Activated naive CD8-positive, alpha-beta T cell treated with anti-CD3 and anti-CD28 coated beads, Interleukin-2, amount 10 ng/mL, durations not matched to agents 7 days and 5 days (primary cell): ENCODE measurements at regions not wholly inside any gene's neighbourhood (a gene's known extent, or its start where the extent isn't known, plus 50 kb on each side); places are given as distances from the start of the nearest gene placed in this dataset.

Source experiments
- ATAC-seq: fragments of 150-1000 bp; cut with Tn5 transposase; one replicate; pipeline ENCODE4 v1.10.0; 2021; ENCODE audit warnings: low read depth, moderate library complexity
- POLR2A ChIA-PET: fragments of 350-600 bp; sonication (Branson Sonifier 250); formaldehyde crosslinking; loops from one replicate; lab custom pipeline; 2021; ENCODE audit warnings: antibody characterized with exemption; lab: Charles Lee
- DNase-seq: peaks from one replicate; pipeline ENCODE4 v3.0.0; 2021
- H3K27ac Mint-ChIP-seq: one replicate; pipeline ENCODE4 v1.8.0; 2022; ENCODE audit warnings: mild to moderate bottlenecking, mixed read lengths
- H3K27me3 Mint-ChIP-seq: one replicate; pipeline ENCODE4 v1.8.0; 2022; ENCODE audit warnings: mild to moderate bottlenecking, moderate library complexity, mixed read lengths
- H3K36me3 Mint-ChIP-seq: one replicate; pipeline ENCODE4 v1.8.0; 2021; ENCODE audit warnings: mild to moderate bottlenecking, mixed read lengths
- H3K4me1 Mint-ChIP-seq: one replicate; pipeline ENCODE4 v1.8.0; 2021; ENCODE audit warnings: mixed read lengths
- H3K4me3 Mint-ChIP-seq: one replicate; pipeline ENCODE4 v1.8.0; 2022; ENCODE audit warnings: mild to moderate bottlenecking, moderate library complexity, mixed read lengths
- H3K9me3 Mint-ChIP-seq: one replicate; pipeline ENCODE4 v1.8.0; 2021; ENCODE audit warnings: mixed read lengths

DNA sequence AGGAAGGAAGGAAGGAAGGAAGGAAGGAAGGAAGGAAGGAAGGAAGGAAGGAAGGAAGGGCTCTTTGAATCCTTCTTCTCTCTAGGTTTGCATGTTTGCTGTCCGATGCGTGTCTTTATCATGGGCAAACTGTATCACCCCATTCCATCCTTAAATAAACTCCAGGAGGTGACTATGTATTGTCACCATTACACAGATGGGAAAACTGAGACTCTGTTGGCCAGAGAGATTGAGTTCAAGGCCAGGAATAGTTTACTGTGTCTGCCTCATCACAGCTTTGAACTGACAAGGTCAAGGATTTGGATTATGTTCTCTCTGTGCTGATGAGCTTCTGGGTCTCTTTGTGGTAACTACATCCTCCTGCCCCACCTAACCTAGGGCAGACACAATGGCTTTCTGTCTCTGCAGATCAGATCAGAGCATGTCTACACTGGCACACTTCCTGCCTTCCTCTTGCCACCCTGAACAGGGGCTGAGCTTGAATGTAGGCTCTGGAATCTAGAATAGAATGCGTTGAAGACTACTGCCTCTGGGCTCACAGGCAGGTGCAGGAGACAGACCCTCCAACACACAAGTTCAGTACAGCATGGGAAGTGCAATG, 78.9 kb upstream of the MAP1LC3B2 start:
- peaks cover 8% of the 10 kb centered on the region for H3K4me1 Mint-ChIP-seq
- H3K36me3 Mint-ChIP-seq: no peaks in the 10 kb centered on the region
- H3K9me3 Mint-ChIP-seq: peaks cover 14% of the 10 kb centered on the region
- DNase-seq (no peak), ATAC-seq (peak; percentile 58)
- peaks cover 5% of the 10 kb centered on the region for H3K27me3 Mint-ChIP-seq
- no peak overlapping the region for H3K27ac Mint-ChIP-seq
- POLR2A ChIA-PET: no interaction called here
- H3K4me3 Mint-ChIP-seq: no peak overlapping the region

DNA sequence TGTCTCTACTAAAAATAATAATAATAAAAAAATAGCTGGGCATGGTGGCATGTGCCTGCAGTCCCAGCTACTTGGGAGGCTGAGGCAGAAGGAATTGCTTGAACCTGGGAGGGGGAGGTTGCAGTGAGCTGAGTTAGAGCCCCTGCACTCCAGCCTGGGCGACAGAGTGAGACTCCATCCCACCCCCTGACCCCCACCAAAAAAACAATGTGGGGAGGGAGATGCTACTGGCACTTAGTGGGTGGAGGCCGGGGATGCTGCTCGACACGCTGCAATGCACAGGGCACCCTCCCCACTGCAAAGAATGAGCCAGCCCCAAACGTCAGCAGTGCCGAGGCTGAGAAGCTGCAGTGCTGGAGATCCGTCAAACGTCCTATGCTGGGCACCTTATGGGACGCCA, 77.5 kb upstream of the MAP1LC3B2 start:
- no peak overlapping the region for H3K4me3 Mint-ChIP-seq
- ATAC-seq: no peak
- H3K4me1 Mint-ChIP-seq: peaks cover 8% of the 10 kb centered on the region
- H3K27me3 Mint-ChIP-seq: peaks cover 5% of the 10 kb centered on the region
- peaks cover 7% of the 10 kb centered on the region for H3K9me3 Mint-ChIP-seq
- no peaks in the 10 kb centered on the region for H3K36me3 Mint-ChIP-seq
- no peak overlapping the region for H3K27ac Mint-ChIP-seq
- POLR2A ChIA-PET: interaction anchor here (0.7 kb wide), 1 partner anchor 78 kb away, joined by 4 read pairs; no protein-coding TSS in a partner anchor
- DNase-seq: no peak

DNA sequence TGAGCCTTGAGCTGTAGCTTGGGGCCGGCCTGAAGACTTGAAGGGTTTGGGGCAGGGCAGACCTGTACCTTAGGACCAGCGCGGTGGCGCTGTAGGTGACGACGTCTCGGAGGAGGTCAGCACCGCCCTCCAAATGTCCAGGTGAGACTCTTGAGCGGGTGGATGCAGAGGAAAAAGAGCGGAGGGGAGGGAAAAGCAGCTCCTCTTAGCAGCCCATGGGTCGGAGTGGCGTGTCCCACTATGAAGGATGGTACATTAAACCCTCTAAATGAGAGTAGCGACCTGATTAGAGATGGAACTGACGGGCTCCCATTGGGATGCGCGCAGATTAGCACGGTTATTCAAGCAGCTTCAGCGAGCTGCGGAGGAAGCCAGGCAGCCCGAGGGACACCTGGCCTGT, 77.0 kb upstream of the MAP1LC3B2 start:
- no peak for DNase-seq
- no peak for ATAC-seq
- Mint-ChIP-seq H3K27me3 (peaks cover 5% of the 10 kb centered on the region), H3K36me3 (no peaks in the 10 kb centered on the region), H3K27ac (no peak overlapping the region), H3K9me3 (peaks cover 11% of the 10 kb centered on the region), H3K4me3 (no peak overlapping the region), H3K4me1 (peaks cover 8% of the 10 kb centered on the region)
- POLR2A ChIA-PET: no interaction called here

DNA sequence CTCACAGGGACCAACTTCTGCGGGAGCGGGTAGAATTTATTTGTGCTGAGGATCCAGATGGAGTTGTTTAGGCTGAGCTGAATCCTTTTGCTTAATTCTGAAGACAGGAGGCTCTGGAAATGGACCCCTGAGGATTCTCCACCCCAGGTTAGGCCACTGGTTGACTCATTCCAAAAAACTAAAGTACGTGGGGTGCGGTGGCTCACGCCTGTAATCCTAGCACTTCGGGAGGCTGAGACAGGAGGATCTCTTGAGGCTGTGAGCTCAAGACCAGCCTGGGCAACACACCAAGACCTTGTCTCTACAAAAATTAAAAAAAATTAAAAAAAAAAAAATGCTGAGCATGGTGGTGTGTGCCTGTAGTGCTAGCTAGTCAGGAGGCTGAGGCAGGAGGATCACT, 76.3 kb upstream of the MAP1LC3B2 start:
- DNase-seq: no peak
- H3K27me3 Mint-ChIP-seq: peaks cover 5% of the 10 kb centered on the region
- POLR2A ChIA-PET: interaction anchor here (1.4 kb wide), 1 partner anchor 11 kb away, joined by 3 read pairs; no protein-coding TSS in a partner anchor

DNA sequence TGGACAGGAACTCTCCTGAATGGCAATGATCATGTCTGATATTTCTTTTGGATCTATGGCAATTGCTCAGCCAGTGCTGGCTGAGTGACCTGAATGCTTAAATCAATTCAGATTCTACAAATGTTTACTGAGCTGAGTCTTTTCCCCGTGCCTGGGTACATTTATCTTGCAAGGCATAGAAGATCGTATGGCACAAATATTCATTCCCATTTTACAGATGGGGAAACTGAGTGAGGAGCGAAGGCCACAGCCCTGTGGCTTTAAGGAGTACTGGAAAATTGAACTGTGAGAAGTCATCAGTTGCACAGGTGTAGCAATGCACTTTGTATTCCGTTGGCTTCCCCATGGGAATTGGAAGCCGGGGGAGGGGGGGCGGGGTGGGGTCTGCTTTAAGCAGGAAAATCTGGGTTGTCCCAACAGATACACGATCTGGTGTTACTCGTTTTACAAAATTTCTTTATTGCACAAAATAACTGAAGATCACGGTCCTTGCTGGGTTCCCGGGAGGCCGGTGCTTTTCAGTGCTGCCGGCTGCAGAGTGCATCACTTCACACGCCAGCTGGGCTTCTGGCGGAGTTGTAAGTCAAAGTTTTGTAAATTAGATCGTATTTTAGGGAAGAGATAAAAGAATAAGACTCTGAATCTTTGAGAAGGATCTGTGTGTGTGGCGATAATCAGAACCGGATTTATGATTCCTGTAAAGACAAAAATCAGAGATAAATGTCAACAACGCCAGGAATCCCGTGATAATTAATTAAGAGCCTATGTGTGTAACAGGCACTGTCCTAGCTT, 75.0 kb upstream of the MAP1LC3B2 start:
- H3K36me3 Mint-ChIP-seq: peaks cover 3% of the 10 kb centered on the region
- no peak overlapping the region for H3K4me3 Mint-ChIP-seq
- DNase-seq: no peak
- no peak for ATAC-seq
- H3K27ac Mint-ChIP-seq: no peak overlapping the region
- peaks cover 9% of the 10 kb centered on the region for H3K27me3 Mint-ChIP-seq
- peaks cover 9% of the 10 kb centered on the region for H3K4me1 Mint-ChIP-seq
- H3K9me3 Mint-ChIP-seq: peaks cover 11% of the 10 kb centered on the region
- POLR2A ChIA-PET: interaction anchor here (1.4 kb wide), 1 partner anchor 12 kb away, joined by 3 read pairs; no protein-coding TSS in a partner anchor

More for the DNA sequence above, 76.3 kb upstream of the MAP1LC3B2 start:
- Mint-ChIP-seq H3K4me1 (peaks cover 8% of the 10 kb centered on the region), H3K4me3 (no peak overlapping the region), H3K36me3 (no peaks in the 10 kb centered on the region), H3K9me3 (peaks cover 11% of the 10 kb centered on the region), H3K27ac (no peak overlapping the region)
- ATAC-seq: no peak

DNA sequence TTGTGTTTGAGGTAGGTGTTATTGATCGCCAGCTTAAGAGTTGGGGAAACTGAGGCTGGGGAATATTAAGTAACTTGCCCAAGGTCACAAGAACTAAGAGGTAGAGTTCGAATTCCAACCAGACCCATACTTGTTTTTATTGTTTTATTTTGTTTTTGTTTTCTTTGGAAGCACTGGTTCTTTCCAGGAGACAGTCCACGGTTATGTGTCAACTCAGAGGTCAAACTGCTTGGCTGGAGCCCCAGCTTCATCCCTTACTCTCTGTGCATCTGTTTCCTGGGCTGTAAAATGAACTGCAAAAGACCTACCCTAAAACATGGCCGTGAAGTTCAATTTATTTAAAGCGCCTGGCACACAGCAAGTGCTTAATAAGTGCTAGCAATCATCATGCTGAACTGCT, 74.4 kb upstream of the MAP1LC3B2 start:
- POLR2A ChIA-PET: no interaction called here
- Mint-ChIP-seq H3K4me1 (peaks cover 9% of the 10 kb centered on the region), H3K27me3 (peaks cover 9% of the 10 kb centered on the region), H3K27ac (no peak overlapping the region), H3K36me3 (peaks cover 3% of the 10 kb centered on the region), H3K9me3 (peaks cover 11% of the 10 kb centered on the region), H3K4me3 (no peak overlapping the region)
- no peak for ATAC-seq
- no peak for DNase-seq

DNA sequence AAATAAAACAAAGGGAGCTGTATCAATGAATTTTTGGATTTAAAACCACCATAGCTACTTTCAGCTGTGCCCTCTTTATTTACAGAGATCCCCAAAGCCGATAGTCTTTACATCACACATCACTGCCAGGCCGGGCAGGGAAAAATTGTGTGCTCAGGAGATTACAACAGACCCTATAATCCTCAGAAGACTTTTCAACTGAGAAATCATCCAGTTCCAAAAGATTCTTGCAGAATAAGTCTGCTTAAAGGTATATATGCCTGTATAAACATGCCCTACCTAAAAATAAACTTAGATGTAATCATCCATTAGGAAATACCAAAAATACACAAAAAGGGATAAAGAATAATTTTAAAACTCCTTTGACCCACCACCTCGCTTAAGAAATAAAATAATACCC, 70.1 kb upstream of the MAP1LC3B2 start:
- Mint-ChIP-seq H3K36me3 (peaks cover 3% of the 10 kb centered on the region), H3K27me3 (peaks cover 6% of the 10 kb centered on the region), H3K9me3 (peaks cover 14% of the 10 kb centered on the region), H3K4me1 (peaks cover 2% of the 10 kb centered on the region), H3K27ac (no peak overlapping the region), H3K4me3 (no peak overlapping the region)
- POLR2A ChIA-PET: no interaction called here
- ATAC-seq: no peak
- DNase-seq: no peak

DNA sequence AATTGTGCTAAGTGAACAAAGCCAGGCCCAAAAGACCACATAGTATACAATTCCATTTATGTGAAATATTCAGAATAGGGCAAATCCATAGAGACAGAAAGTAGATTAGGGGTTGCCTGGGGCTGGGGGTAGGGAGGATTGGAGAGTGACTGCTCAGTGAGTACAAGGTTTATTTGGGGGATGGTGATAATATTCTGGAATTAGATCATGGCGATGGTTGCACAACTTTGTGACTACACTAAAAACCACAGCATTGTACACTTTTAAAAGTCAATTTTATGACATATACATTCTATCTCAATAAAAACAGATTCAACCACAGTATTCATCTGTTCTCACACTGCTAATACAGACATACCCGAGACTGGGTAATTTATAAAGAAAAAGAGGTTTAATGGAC, 68.7 kb upstream of the MAP1LC3B2 start:
- peaks cover 6% of the 10 kb centered on the region for H3K27me3 Mint-ChIP-seq
- peaks cover 14% of the 10 kb centered on the region for H3K9me3 Mint-ChIP-seq
- POLR2A ChIA-PET: no interaction called here

DNA sequence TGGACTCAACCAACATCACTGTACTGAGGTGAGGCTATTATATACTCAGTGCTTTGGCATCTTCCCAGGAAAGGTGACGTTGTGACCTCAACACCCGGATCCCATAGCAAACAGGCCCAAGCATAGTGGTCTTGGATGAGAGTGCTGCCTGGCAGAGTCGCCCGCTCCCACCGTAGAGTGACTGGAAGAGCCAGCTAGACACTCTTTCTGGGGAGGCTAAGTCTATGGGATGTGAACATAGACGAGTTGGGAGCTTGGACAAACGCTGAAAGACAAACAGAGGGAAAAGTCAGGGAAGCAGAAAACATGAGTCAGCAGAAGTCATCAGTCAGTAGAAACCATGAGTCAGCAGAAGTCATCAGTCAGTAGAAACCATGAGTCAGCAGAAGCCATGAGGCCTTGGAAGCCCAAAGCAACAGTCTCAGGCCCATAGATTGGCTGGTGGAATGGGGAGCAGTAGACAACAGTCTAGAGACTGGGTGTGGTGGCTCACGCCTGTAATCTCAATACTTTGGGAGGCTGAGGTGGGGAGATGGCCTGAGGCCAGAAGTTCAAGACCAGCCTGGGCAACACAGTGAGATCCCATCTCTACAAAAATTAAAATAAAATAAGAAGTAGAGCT, 66.4 kb upstream of the MAP1LC3B2 start:
- peaks cover 3% of the 10 kb centered on the region for H3K36me3 Mint-ChIP-seq
- H3K27me3 Mint-ChIP-seq: peaks cover 6% of the 10 kb centered on the region
- H3K4me1 Mint-ChIP-seq: peaks cover 2% of the 10 kb centered on the region
- H3K27ac Mint-ChIP-seq: no peak overlapping the region
- DNase-seq (no peak), ATAC-seq (no peak)
- POLR2A ChIA-PET: no interaction called here
- peaks cover 9% of the 10 kb centered on the region for H3K9me3 Mint-ChIP-seq
- no peak overlapping the region for H3K4me3 Mint-ChIP-seq

More for the DNA sequence above, 68.7 kb upstream of the MAP1LC3B2 start:
- Mint-ChIP-seq H3K36me3 (peaks cover 3% of the 10 kb centered on the region), H3K4me3 (no peak overlapping the region), H3K27ac (no peak overlapping the region), H3K4me1 (peaks cover 2% of the 10 kb centered on the region)
- DNase-seq: no peak
- no peak for ATAC-seq

DNA sequence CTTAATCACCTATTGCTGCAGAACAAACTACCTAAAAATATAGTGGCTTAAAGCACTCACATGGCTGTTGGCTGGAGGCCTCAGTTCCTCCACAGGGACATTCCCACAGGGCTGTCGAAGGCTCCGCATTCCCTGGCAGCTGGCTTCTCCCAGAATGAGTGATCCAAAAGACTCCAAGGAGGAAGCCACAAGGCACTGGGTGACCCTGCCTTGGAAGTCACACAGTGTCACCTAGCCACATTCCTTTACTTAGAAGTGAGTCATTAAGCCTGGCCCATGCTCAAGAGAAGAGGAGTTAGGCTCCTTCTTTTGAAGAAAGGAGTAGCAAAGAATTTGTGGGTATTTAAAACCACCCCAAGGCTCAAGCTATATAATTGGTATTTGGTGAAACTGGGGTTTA, 63.9 kb upstream of the MAP1LC3B2 start:
- Mint-ChIP-seq H3K4me1 (no peaks in the 10 kb centered on the region), H3K9me3 (peaks cover 3% of the 10 kb centered on the region), H3K4me3 (no peak overlapping the region), H3K27me3 (no peaks in the 10 kb centered on the region), H3K27ac (no peak overlapping the region), H3K36me3 (no peaks in the 10 kb centered on the region)
- no peak for ATAC-seq
- POLR2A ChIA-PET: no interaction called here
- no peak for DNase-seq

DNA sequence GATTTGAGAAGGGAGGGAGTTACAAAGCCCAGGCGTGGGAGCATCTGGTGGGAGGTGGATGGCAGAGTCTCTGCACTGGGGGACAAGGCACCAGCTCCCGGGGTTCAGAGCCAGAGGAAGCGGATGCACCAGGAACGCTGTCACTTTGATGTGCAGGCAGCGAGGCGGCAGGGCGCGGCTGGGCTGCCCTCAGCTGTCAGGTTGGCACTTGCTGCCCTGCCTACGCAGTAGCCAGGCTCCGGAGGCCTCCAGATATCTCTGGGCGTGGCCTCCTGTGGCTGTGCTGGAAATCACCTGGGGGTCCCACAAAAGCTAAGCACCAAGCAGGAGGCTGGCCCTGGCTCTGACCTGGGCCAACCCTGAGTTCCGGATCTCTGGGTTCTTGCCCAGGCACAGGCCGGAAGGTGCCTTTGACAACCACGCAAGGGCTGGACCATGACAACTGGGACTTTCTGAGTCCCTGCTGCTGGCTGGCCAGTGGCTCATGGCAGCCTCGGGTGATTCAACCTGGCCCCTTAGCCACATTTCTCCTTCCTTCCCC, 62.1 kb upstream of the MAP1LC3B2 start:
- Mint-ChIP-seq H3K4me1 (no peaks in the 10 kb centered on the region), H3K9me3 (peaks cover 3% of the 10 kb centered on the region), H3K27me3 (no peaks in the 10 kb centered on the region), H3K27ac (no peak overlapping the region), H3K4me3 (no peak overlapping the region), H3K36me3 (no peaks in the 10 kb centered on the region)
- DNase-seq: no peak
- POLR2A ChIA-PET: no interaction called here
- ATAC-seq: no peak

DNA sequence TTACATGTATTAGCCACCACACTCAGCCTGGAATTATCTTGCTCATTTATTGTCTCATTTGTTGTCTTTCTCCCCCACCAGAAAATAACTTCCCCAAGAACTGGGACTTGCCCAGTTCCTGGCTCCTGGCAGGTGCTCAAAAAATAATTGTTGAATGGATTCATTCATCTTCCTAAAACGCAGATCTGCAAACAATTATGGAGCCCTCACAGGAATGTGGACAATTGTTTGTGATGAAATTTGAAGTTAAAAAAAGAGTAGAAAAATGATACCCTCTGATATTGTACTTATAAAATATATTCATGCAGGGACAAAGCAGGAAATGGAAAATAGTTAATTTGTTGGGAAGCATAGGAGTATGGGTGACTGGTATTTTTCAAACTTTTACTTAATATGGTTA, 60.7 kb upstream of the MAP1LC3B2 start:
- Mint-ChIP-seq H3K36me3 (no peaks in the 10 kb centered on the region), H3K27ac (no peak overlapping the region), H3K9me3 (no peaks in the 10 kb centered on the region), H3K4me3 (no peak overlapping the region), H3K27me3 (no peaks in the 10 kb centered on the region), H3K4me1 (no peaks in the 10 kb centered on the region)
- POLR2A ChIA-PET: no interaction called here
- DNase-seq (no peak), ATAC-seq (no peak)

DNA sequence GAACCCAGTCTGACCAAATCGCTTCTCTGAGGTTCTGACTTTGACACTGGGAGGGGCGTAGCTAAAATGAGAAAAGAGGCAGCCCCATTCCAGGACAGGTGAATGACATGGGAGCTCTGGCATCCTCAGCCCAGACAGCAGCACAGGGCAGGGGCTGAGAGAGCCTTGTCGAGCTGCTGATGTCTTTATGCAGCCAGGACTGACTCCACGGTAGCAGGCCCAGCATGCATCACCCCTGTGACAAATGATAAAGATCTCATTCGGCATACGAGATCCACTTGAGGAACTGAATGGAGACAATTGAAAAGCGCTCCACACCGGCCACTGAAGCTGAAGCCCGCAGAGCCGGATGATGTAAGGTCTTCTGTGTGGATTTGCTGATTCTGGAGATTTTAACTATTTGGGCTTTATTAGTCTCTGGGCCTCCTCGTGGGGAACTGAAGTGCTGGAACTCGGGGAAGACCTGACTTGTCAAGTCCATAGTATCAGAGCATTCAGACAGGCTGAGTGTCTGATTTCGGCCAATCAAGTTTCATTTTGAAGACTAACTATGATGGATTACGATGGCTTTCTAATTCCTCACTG, 56.9 kb upstream of the MAP1LC3B2 start:
- DNase-seq (no peak), ATAC-seq (no peak)
- no peaks in the 10 kb centered on the region for H3K9me3 Mint-ChIP-seq
- H3K4me3 Mint-ChIP-seq: no peak overlapping the region
- no peaks in the 10 kb centered on the region for H3K36me3 Mint-ChIP-seq
- no peak overlapping the region for H3K27ac Mint-ChIP-seq
- POLR2A ChIA-PET: no interaction called here
- no peaks in the 10 kb centered on the region for H3K4me1 Mint-ChIP-seq
- H3K27me3 Mint-ChIP-seq: peaks cover 8% of the 10 kb centered on the region
